Astrocyte of the spinal cord (primary cell): ENCODE measurements at regions not wholly inside any gene's neighbourhood (a gene's known extent, or its start where the extent isn't known, plus 50 kb on each side); places are given as distances from the start of the nearest gene placed in this dataset.

Experiments
- DNase-seq: peaks from one replicate; pipeline ENCODE4 v3.0.0; 2011; ENCODE audit warnings: low read depth, low spot score
- H3K4me3 ChIP-seq: 2 replicates; pipeline ENCODE4 v1.5.1; 2011; ENCODE audit warnings: low read depth, mild to moderate bottlenecking, low read length, moderate library complexity
- in situ Hi-C: cut with HindIII; loops from 2 replicates; pipeline ENCODE4 v1.10.0; 2017; ENCODE audit warnings: low sequenced_read_pairs
- TF ChIP-seq, protein P1 (sequence below): IDR thresholded peaks from 2 replicates; pipeline ENCODE4 v1.5.1; 2012; ENCODE audit warnings: low read depth, mild to moderate bottlenecking, low read length, inconsistent platforms

DNA sequence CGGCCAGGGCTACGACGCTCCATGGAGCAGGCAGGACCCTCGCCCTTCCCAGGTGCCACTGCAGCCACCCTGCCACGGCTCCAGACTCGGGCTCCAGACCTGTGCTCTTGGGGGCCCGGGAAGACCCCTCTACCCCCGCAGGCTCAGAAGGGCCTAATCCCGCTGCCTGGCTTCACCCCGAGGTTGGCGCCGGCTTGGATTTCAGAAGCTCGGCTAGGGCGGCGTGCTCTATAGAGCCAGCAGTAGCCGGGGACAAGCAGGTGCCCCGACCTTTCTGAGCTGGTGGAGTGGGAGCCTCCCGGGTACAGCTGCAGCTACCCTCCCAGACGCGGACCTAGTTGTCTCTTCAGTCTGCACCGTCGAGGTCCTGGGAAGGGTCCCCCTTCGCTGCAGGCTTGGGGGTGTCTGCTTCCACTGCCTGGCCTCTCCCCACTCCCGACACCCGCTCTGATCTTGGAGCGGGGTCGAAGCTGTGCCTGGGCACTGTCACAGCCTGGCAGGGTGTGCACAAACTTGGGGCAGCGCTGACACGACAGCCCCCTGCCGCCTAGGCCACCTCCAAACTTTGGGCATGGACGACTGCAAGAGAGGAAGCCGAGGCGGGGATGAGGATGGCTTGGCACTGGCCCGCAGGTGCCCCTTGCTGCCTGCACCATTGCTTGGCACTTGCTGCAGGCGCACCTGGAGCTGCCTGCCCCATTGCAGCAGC is 1366.1 kb upstream of the CDH9 start:
- in situ Hi-C loops, result no loop called here
- DNase-seq, result no peak
- TF ChIP-seq, protein P1, sequence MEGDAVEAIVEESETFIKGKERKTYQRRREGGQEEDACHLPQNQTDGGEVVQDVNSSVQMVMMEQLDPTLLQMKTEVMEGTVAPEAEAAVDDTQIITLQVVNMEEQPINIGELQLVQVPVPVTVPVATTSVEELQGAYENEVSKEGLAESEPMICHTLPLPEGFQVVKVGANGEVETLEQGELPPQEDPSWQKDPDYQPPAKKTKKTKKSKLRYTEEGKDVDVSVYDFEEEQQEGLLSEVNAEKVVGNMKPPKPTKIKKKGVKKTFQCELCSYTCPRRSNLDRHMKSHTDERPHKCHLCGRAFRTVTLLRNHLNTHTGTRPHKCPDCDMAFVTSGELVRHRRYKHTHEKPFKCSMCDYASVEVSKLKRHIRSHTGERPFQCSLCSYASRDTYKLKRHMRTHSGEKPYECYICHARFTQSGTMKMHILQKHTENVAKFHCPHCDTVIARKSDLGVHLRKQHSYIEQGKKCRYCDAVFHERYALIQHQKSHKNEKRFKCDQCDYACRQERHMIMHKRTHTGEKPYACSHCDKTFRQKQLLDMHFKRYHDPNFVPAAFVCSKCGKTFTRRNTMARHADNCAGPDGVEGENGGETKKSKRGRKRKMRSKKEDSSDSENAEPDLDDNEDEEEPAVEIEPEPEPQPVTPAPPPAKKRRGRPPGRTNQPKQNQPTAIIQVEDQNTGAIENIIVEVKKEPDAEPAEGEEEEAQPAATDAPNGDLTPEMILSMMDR, result no peak
- H3K4me3 ChIP-seq, result no peak overlapping the region

DNA sequence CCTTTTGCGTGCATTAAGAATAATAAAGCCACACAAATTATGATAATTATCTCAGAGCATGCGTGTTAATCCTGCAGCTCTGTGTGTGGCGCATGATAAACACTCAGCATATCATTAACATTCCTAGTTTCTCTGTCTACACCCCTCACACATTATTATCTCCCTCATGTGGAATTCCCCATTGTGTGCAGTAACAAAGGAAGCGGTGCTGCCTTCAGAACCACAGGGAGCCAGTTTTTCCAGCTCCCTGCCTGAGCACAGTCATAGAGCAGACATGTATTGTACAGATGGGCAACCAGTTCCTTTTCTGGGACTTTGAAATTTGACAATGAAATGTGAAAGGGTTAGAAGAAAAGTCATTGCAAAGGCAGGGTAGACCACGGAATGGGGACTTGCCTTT is 1365.5 kb upstream of the CDH9 start:
- peak; percentile 60 for DNase-seq
- in situ Hi-C loops, result no loop called here
- TF ChIP-seq, protein P1, result no peak

DNA sequence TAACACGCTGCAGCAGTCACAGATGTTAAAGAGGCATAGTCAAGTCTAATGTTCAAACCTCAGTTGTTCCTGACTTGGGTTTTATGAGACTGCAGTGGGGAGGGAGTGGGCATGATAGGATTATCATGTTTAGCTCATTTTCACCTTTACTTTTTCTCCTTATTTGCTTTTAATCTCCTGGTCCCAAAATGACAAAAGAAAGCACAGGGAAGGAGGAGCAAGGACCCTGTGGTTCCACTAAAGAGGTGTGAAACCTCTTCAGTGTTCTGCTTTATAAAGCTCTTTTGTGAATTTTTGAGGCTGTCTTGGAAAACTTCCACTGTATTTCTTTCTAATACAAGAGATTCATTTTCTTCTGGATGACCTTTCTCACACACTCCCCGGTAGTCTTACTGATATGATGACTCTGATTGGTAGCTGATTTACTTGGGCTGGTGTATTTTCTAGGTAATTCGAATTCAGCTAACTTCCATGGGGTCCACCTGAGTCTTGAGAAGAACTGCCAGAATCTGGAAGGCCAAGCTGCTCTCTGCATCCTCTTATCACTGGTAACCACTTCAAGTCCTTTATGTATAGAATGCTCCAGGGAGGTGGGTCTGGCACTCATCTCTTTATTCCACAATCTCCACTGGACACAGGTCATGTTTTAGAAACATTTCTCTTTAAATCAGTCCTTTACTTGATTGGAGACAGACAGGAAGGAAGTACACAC is 1364.4 kb upstream of the CDH9 start:
- H3K4me3 ChIP-seq, result no peak overlapping the region
- no peak for DNase-seq
- in situ Hi-C loops, result no loop called here
- TF ChIP-seq, protein P1, result no peak

More for the DNA sequence above, 1365.5 kb upstream of the CDH9 start:
- no peak overlapping the region for H3K4me3 ChIP-seq

DNA sequence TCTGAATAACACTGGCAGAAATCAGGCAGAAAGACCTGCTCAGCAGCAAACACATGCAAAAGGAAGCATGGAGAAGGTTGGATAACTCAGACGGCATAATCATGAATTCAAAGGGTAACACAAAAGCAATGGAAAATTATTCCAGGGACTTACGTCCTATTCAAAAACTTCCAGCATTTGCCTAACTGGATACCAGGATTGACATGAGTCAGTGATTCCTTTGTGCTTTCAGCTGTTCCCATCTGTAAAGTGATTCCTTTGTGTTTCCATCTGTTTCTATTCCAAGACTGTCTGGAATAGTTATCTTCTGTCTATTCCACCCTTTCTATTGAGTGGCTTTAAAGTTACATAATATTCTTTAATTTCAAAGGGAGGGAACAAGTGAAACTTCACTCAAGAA is 1361.7 kb upstream of the CDH9 start:
- no peak overlapping the region for H3K4me3 ChIP-seq
- in situ Hi-C loops, result no loop called here
- TF ChIP-seq, protein P1, result no peak
- no peak for DNase-seq

- in situ Hi-C loops, result no loop called here
- H3K4me3 ChIP-seq, result no peak overlapping the region
- no peak for DNase-seq
- TF ChIP-seq, protein P1, result no peak
These were observed 1360.8 kb upstream of the CDH9 start for GRCh38 chr5:28399211-28399610.

DNA sequence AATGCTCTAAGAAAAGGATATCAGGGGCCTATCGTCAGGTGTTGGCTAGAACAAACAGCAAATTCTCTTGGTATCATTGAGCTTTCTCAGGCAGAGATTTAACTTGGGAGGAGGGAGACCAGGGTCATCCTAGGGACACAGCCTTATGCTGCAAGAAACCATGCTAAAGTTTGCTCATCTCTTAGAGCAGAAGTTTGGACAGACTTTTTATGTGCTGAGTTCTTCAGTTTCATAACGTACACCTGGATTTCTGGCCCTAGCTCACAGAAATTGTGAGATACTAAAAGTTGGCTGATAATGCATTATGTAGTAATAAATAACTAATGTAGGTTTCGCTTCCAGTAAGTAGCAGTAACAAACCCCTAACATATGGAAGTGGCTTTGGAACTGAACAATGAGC is 1359.8 kb upstream of the CDH9 start:
- no peak overlapping the region for H3K4me3 ChIP-seq
- no peak for DNase-seq
- in situ Hi-C loops, result no loop called here

More for the DNA sequence above, 1359.8 kb upstream of the CDH9 start:
- TF ChIP-seq, protein P1, result no peak
